Spleen (tissue), 11 donors: ENCODE measurements at regions not wholly inside any gene's neighbourhood (a gene's known extent, or its start where the extent isn't known, plus 50 kb on each side); places are given as distances from the start of the nearest gene placed in this dataset.

Source experiments
- DNase-seq: peaks from one replicate; pipeline ENCODE4 v3.0.0-alpha.2; 2020
- H3K27ac ChIP-seq, 8 donors: fragments of 200-600 bp; sonication (generic) in 7 of 8; 1 replicate in 4 of 8; 2 replicates in 4 of 8; pipeline versions ENCODE4 v1.5.0 to v1.8.0; 2016 to 2021; ENCODE audit warnings: inconsistent platforms in 4 of 8, mild to moderate bottlenecking in 4 of 8, moderate library complexity in 1 of 8
- H3K27me3 ChIP-seq, 7 donors: fragments of 200-600 bp; sonication (generic) in 6 of 7; replicated peaks in 1 of 7; 1 replicate in 4 of 7; 2 replicates in 3 of 7; pipeline versions ENCODE4 v1.5.0 to v1.8.0; 2016 to 2021; ENCODE audit warnings: inconsistent platforms in 3 of 7, mild to moderate bottlenecking in 1 of 7
- H3K36me3 ChIP-seq, 6 donors: fragments of 200-600 bp; sonication (generic) in 5 of 6; 1 replicate in 4 of 6; 2 replicates in 2 of 6; pipeline versions ENCODE4 v1.5.0 to v1.8.0; 2016 to 2021; ENCODE audit warnings: inconsistent platforms in 2 of 6
- H3K4me1 ChIP-seq, 6 donors: fragments of 200-600 bp; sonication (generic) in 5 of 6; 1 replicate in 3 of 6; 2 replicates in 3 of 6; pipeline versions ENCODE4 v1.5.0 to v1.8.0; 2016 to 2021; ENCODE audit warnings: inconsistent platforms in 3 of 6
- H3K4me3 ChIP-seq, 8 donors: fragments of 200-600 bp; sonication (generic) in 7 of 8; 1 replicate in 4 of 8; 2 replicates in 4 of 8; pipeline versions ENCODE4 v1.5.0 to v1.8.0; 2016 to 2021; ENCODE audit warnings: inconsistent platforms in 4 of 8, mild to moderate bottlenecking in 4 of 8, moderate library complexity in 2 of 8
- H3K9me3 ChIP-seq, 8 donors: fragments of 200-600 bp; sonication (generic) in 7 of 8; 1 replicate in 4 of 8; 2 replicates in 4 of 8; pipeline versions ENCODE4 v1.5.0 to v1.8.0; 2016 to 2021; ENCODE audit warnings: inconsistent platforms in 4 of 8
- CTCF ChIP-seq, 11 experiments: fragments of 200-600 bp in 7 of 11; fragments of 450-650 bp in 4 of 11; sonication (generic) in 4 of 11; IDR thresholded peaks in 8 of 11; conservative IDR thresholded peaks in 3 of 11; 1 replicate in 7 of 11; 2 replicates in 4 of 11; pipeline versions ENCODE4 v1.4.0 to v1.8.0; 2016 to 2021; ENCODE audit warnings: antibody characterized with exemption in 11 of 11, inconsistent platforms in 4 of 11, mild to moderate bottlenecking in 1 of 11
- POLR2A ChIP-seq, 3 donors: fragments of 450-650 bp; IDR thresholded peaks; one replicate each; pipeline ENCODE4 v1.5.1; 2017; ENCODE audit warnings: antibody characterized with exemption in 3 of 3, mild to moderate bottlenecking in 1 of 3
- POLR2AphosphoS5 ChIP-seq, 3 donors: sonication (generic); formaldehyde crosslinking; IDR thresholded peaks; one replicate each; pipeline ENCODE4 v1.5.1; 2017; ENCODE audit warnings: antibody characterized with exemption in 3 of 3
- WGBS, 5 donors: extraction: QIAGEN DNeasy Blood & Tissue Kit in 3 of 5; methylation state at CpG; one replicate each; pipeline versions ENCODE4 v1.1.5 to v1.1.7; 2013 to 2018; 5-methylcytosine and 5-hydroxymethylcytosine counted together
- intact Hi-C: fragments of 100-400 bp; cut with DNase I; formaldehyde crosslinking; loops from one replicate; pipeline ENCODE4 v1.15.0; 2023; ENCODE audit warnings: low total_unique reads
- donor health status: healthy with polysubstance abuse.
- donor health status: DM: no; HTN: no; CAD: no; lungs with moderate emphysema.
- donor health status: DM: no; HTN: no; CAD: no.
- donor health status: Bipolar disorder and iron deficiency.
- donor health status: healthy.
- donor health status: DM: no; HTN: no; CAD: no.
- donor health status: DM: yes; HTN: yes; CAD: no.

GRCh38 chr2:35343135-35343534, 1012.4 kb upstream of the CRIM1 start:
- Histone ChIP-seq H3K4me1 (no peaks in the 10 kb centered on the region), H3K27me3 (no peaks in the 10 kb centered on the region), H3K36me3 (no peaks in the 10 kb centered on the region), H3K27ac (no peak overlapping the region), H3K4me3 (no peak overlapping the region), H3K9me3 (peaks cover 0 to 31% (median 13%) of the 10 kb centered on the region in 8 donors)
- WGBS, 5 donors, result 57 to 72% (median 67%) methylated on average over 4 of the region's 4 CpGs
- TF ChIP-seq POLR2AphosphoS5 (IDR thresholded peaks at IDR 0.05) (no peak), POLR2A (IDR thresholded peaks at IDR 0.05) (no peak), CTCF (IDR thresholded peaks at IDR 0.05 in 8 of 11, conservative IDR thresholded peaks at IDR 0.05 in 3 of 11) (no peak)
- intact Hi-C loops, result no loop called here
- DNase-seq, result no peak

- H3K27ac ChIP-seq, result no peak overlapping the region
- TF ChIP-seq CTCF (IDR thresholded peaks at IDR 0.05 in 8 of 11, conservative IDR thresholded peaks at IDR 0.05 in 3 of 11) (no peak), POLR2AphosphoS5 (IDR thresholded peaks at IDR 0.05) (no peak), POLR2A (IDR thresholded peaks at IDR 0.05) (no peak)
- H3K4me3 ChIP-seq, result no peak overlapping the region
- peaks cover 0 to 31% (median 13%) of the 10 kb centered on the region in 8 donors for H3K9me3 ChIP-seq
- H3K4me1 ChIP-seq, result no peaks in the 10 kb centered on the region
- DNase-seq, result no peak
- no peaks in the 10 kb centered on the region for H3K36me3 ChIP-seq
- no peaks in the 10 kb centered on the region for H3K27me3 ChIP-seq
- intact Hi-C loops, result no loop called here
These were observed 1016.4 kb upstream of the CRIM1 start for GRCh38 chr2:35339211-35339610.

- no peaks in the 10 kb centered on the region for H3K27me3 ChIP-seq
- H3K9me3 ChIP-seq, result peaks cover 0 to 20% (median 9%) of the 10 kb centered on the region in 8 donors
- 92 to 98% (median 95%) methylated on average over 2 of the region's 2 CpGs for WGBS, 5 donors
- no peak for DNase-seq
- H3K36me3 ChIP-seq, result no peaks in the 10 kb centered on the region
- H3K4me1 ChIP-seq, result no peaks in the 10 kb centered on the region
- H3K4me3 ChIP-seq, result no peak overlapping the region
- TF ChIP-seq POLR2A (IDR thresholded peaks at IDR 0.05) (no peak), CTCF (IDR thresholded peaks at IDR 0.05 in 8 of 11, conservative IDR thresholded peaks at IDR 0.05 in 3 of 11) (no peak), POLR2AphosphoS5 (IDR thresholded peaks at IDR 0.05) (no peak)
- intact Hi-C loops, result no loop called here
- H3K27ac ChIP-seq, result no peak overlapping the region
These were observed 1017.7 kb upstream of the CRIM1 start for GRCh38 chr2:35337922-35338321.

GRCh38 chr2:35314049-35314448, 1041.5 kb upstream of the CRIM1 start:
- intact Hi-C loops, result no loop called here
- 59 to 78% (median 75%) methylated on average over 1 of the region's 1 CpG for WGBS, 5 donors
- Histone ChIP-seq H3K4me1 (no peaks in the 10 kb centered on the region), H3K27ac (no peak overlapping the region), H3K27me3 (no peaks in the 10 kb centered on the region), H3K9me3 (no peaks in the 10 kb centered on the region), H3K36me3 (no peaks in the 10 kb centered on the region), H3K4me3 (no peak overlapping the region)
- no peak for DNase-seq
- TF ChIP-seq CTCF (IDR thresholded peaks at IDR 0.05 in 8 of 11, conservative IDR thresholded peaks at IDR 0.05 in 3 of 11) (no peak), POLR2A (IDR thresholded peaks at IDR 0.05) (no peak), POLR2AphosphoS5 (IDR thresholded peaks at IDR 0.05) (no peak)
